ENCODE measurements at regions not wholly inside any gene's neighbourhood (a gene's known extent, or its start where the extent isn't known, plus 50 kb on each side); places are given as distances from the start of the nearest gene placed in this dataset.

- DNase-seq (ENCODE audit: low spot score) = no peak
- TF ChIP-seq CTCF (IDR thresholded peaks at IDR 0.05; ENCODE audit: extremely low read depth, insufficient read depth, missing control alignments) = no peak
- in situ Hi-C loops (cut with MboI; ENCODE audit: low pct_unique_long_range_greater_than_20kb, low sequenced_read_pairs, unreplicated experiment) = no loop called here
Observed at GRCh38 chr2:145341536-145341935, 821.6 kb upstream of the ZEB2 start.

- in situ Hi-C loops (cut with MboI; ENCODE audit: low pct_unique_long_range_greater_than_20kb, low sequenced_read_pairs, unreplicated experiment) = no loop called here
- no peak for DNase-seq (ENCODE audit: low spot score)
- TF ChIP-seq CTCF (IDR thresholded peaks at IDR 0.05; ENCODE audit: extremely low read depth, insufficient read depth, missing control alignments) = no peak
Observed at GRCh38 chr2:145339646-145340045, 819.7 kb upstream of the ZEB2 start.

GRCh38 chr2:145332210-145332898 lies 812.4 kb upstream of the ZEB2 start:
- no peak for DNase-seq (ENCODE audit: low spot score)
- no peak for TF ChIP-seq CTCF (IDR thresholded peaks at IDR 0.05; ENCODE audit: extremely low read depth, insufficient read depth, missing control alignments)
- in situ Hi-C loops (cut with MboI; ENCODE audit: low pct_unique_long_range_greater_than_20kb, low sequenced_read_pairs, unreplicated experiment) = no loop called here

GRCh38 chr2:145329971-145330370 lies 810.1 kb upstream of the ZEB2 start:
- no peak for DNase-seq (ENCODE audit: low spot score)
- in situ Hi-C loops (cut with MboI; ENCODE audit: low pct_unique_long_range_greater_than_20kb, low sequenced_read_pairs, unreplicated experiment) = no loop called here
- TF ChIP-seq CTCF (IDR thresholded peaks at IDR 0.05; ENCODE audit: extremely low read depth, insufficient read depth, missing control alignments) = no peak

GRCh38 chr2:145325485-145325884 lies 805.6 kb upstream of the ZEB2 start:
- no peak for DNase-seq (ENCODE audit: low spot score)
- no peak for TF ChIP-seq CTCF (IDR thresholded peaks at IDR 0.05; ENCODE audit: extremely low read depth, insufficient read depth, missing control alignments)
- in situ Hi-C loops (cut with MboI; ENCODE audit: low pct_unique_long_range_greater_than_20kb, low sequenced_read_pairs, unreplicated experiment) = no loop called here

- no peak for DNase-seq (ENCODE audit: low spot score)
- TF ChIP-seq CTCF (IDR thresholded peaks at IDR 0.05; ENCODE audit: extremely low read depth, insufficient read depth, missing control alignments) = no peak
- in situ Hi-C loops (cut with MboI; ENCODE audit: low pct_unique_long_range_greater_than_20kb, low sequenced_read_pairs, unreplicated experiment) = no loop called here
Observed at GRCh38 chr2:145324748-145325147, 804.8 kb upstream of the ZEB2 start.

All from GM13977 (cell line).